ENCODE measurements at regions not wholly inside any gene's neighbourhood (a gene's known extent, or its start where the extent isn't known, plus 50 kb on each side); places are given as distances from the start of the nearest gene placed in this dataset.

DNA sequence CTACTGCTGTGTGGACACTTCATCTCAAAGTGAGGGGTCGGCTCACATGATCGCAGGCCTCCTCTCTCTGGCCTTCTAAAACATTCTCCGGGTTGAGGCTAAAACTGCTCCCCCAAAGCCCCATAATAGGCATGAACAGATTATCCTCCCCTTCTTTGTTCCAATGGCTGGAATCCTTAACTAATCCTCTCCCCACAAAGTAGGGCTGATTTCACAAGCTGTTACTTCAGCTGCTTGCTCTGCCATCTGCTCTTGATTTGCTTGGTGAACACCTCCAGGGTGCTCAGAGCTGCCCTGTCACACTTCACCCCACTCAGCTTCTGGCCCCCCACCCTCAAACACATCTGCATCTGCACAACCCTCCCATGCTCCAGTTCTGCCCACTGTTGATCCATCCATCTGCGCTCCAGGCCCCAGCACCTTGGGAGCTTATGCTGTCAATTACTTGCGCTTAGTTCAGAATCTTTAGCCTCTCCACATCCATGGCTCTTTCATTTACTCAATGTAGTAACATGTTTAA, 173.1 kb upstream of the API5 start:
- intact Hi-C loops (cut with micrococcal nuclease): no loop called here
- no peak overlapping the region for H3K27ac Mint-ChIP-seq
- Histone ChIP-seq H3K4me2 (replicated peaks; ENCODE audit: extremely low read depth, low read length, poor library complexity, severe bottlenecking) (no peak overlapping the region), H3K27ac (ENCODE audit: low read depth in 1 of 2, low read length in 2 of 2) (no peak overlapping the region), H3K36me3 (replicated peaks in 1 of 2; ENCODE audit: control insufficient read depth in 1 of 2, insufficient read depth in 2 of 2, low read length in 2 of 2) (no peaks in the 10 kb centered on the region), H2AFZ (ENCODE audit: insufficient read depth, low read depth, low read length, poor library complexity, severe bottlenecking) (no peak overlapping the region), H3K4me1 (ENCODE audit: control insufficient read depth in 1 of 2, insufficient read depth in 2 of 2, low read length in 2 of 2) (no peaks in the 10 kb centered on the region), H4K20me1 (ENCODE audit: insufficient read depth, low read length) (no peaks in the 10 kb centered on the region), H3K4me3 (replicated peaks in 1 of 3; ENCODE audit: low read depth in 2 of 3, low read length in 3 of 3) (no peak overlapping the region), H3K9me3 (replicated peaks in 1 of 2; ENCODE audit: control insufficient read depth in 1 of 2, insufficient read depth in 1 of 2, low read length in 2 of 2) (peaks cover 5 to 8% of the 10 kb centered on the region in 2 donors), H3K9ac (ENCODE audit: insufficient read depth, low read length, poor library complexity, severe bottlenecking) (no peak overlapping the region), H3K27me3 (ENCODE audit: control insufficient read depth in 2 of 2, insufficient read depth in 2 of 2, low read length in 2 of 2) (no peaks in the 10 kb centered on the region), H3K79me2 (ENCODE audit: insufficient read depth, low read length) (no peaks in the 10 kb centered on the region)
- no peak overlapping the region for H3K4me3 Mint-ChIP-seq
- no peaks in the 10 kb centered on the region for H3K4me1 Mint-ChIP-seq
- peaks cover 5 to 19% (median 10%) of the 10 kb centered on the region in 7 donors for H3K9me3 Mint-ChIP-seq
- H3K27me3 Mint-ChIP-seq (ENCODE audit: low read depth in 3 of 3): peaks cover 0 to 1% (median 0%) of the 10 kb centered on the region in 3 donors
- no peak for DNase-seq
- TF ChIP-seq, protein P1, sequence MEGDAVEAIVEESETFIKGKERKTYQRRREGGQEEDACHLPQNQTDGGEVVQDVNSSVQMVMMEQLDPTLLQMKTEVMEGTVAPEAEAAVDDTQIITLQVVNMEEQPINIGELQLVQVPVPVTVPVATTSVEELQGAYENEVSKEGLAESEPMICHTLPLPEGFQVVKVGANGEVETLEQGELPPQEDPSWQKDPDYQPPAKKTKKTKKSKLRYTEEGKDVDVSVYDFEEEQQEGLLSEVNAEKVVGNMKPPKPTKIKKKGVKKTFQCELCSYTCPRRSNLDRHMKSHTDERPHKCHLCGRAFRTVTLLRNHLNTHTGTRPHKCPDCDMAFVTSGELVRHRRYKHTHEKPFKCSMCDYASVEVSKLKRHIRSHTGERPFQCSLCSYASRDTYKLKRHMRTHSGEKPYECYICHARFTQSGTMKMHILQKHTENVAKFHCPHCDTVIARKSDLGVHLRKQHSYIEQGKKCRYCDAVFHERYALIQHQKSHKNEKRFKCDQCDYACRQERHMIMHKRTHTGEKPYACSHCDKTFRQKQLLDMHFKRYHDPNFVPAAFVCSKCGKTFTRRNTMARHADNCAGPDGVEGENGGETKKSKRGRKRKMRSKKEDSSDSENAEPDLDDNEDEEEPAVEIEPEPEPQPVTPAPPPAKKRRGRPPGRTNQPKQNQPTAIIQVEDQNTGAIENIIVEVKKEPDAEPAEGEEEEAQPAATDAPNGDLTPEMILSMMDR (IDR thresholded peaks at IDR 0.05): no peak
- 98% methylated on average over 5 of the region's 5 CpGs for WGBS (ENCODE audit: insufficient coverage)
- no peaks in the 10 kb centered on the region for H3K36me3 Mint-ChIP-seq

DNA sequence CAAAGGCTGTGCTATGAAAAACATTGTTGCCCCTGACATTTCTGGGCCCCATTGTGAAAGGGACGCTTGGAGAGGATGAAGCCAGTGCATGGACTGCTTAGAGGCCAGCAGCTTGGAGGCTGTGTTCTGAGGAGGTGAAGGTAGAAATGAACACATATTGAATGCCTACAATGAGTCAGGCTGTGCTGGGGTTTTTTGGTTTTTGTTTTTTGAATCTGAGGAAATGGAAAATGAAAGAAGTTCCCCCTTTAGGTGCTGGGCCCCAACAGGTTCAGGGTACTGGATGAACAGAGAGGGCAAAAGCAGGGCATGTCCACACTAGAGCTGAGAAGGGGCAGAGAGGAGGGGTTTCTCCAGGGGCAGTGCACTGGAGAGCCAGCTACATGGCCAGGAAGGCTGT, 166.1 kb upstream of the API5 start:
- no peak overlapping the region for H3K4me2 ChIP-seq (replicated peaks; ENCODE audit: extremely low read depth, low read length, poor library complexity, severe bottlenecking)
- Mint-ChIP-seq H3K27me3 (ENCODE audit: low read depth in 3 of 3) (no peaks in the 10 kb centered on the region), H3K9me3 (peaks cover 0 to 23% (median 10%) of the 10 kb centered on the region in 7 donors), H3K4me1 (no peaks in the 10 kb centered on the region), H3K4me3 (no peak overlapping the region), H3K27ac (no peak overlapping the region), H3K36me3 (no peaks in the 10 kb centered on the region)
- H3K4me1 ChIP-seq (ENCODE audit: control insufficient read depth in 1 of 2, insufficient read depth in 2 of 2, low read length in 2 of 2): no peaks in the 10 kb centered on the region
- no peak for DNase-seq
- WGBS (ENCODE audit: insufficient coverage): 85% methylated on average over 1 of the region's 1 CpG
- TF ChIP-seq, protein P1 (IDR thresholded peaks at IDR 0.05): no peak
- no peaks in the 10 kb centered on the region for H4K20me1 ChIP-seq (ENCODE audit: insufficient read depth, low read length)
- H3K79me2 ChIP-seq (ENCODE audit: insufficient read depth, low read length): no peaks in the 10 kb centered on the region
- no peak overlapping the region for H3K27ac ChIP-seq (ENCODE audit: low read depth in 1 of 2, low read length in 2 of 2)
- peaks cover 8 to 12% of the 10 kb centered on the region in 2 donors for H3K9me3 ChIP-seq (replicated peaks in 1 of 2; ENCODE audit: control insufficient read depth in 1 of 2, insufficient read depth in 1 of 2, low read length in 2 of 2)
- no peak overlapping the region for H3K9ac ChIP-seq (ENCODE audit: insufficient read depth, low read length, poor library complexity, severe bottlenecking)
- no peaks in the 10 kb centered on the region for H3K27me3 ChIP-seq (ENCODE audit: control insufficient read depth in 2 of 2, insufficient read depth in 2 of 2, low read length in 2 of 2)
- intact Hi-C loops (cut with micrococcal nuclease): no loop called here
- H2AFZ ChIP-seq (ENCODE audit: insufficient read depth, low read depth, low read length, poor library complexity, severe bottlenecking): no peak overlapping the region
- H3K36me3 ChIP-seq (replicated peaks in 1 of 2; ENCODE audit: control insufficient read depth in 1 of 2, insufficient read depth in 2 of 2, low read length in 2 of 2): no peaks in the 10 kb centered on the region
- H3K4me3 ChIP-seq (replicated peaks in 1 of 3; ENCODE audit: low read depth in 2 of 3, low read length in 3 of 3): no peak overlapping the region
